Gastroesophageal sphincter (tissue), 4 donors: ENCODE measurements at regions not wholly inside any gene's neighbourhood (a gene's known extent, or its start where the extent isn't known, plus 50 kb on each side); places are given as distances from the start of the nearest gene placed in this dataset.

Experiments used
- ATAC-seq: fragments of 150-250 bp; one replicate; pipeline ENCODE4 v1.9.1; 2016; ENCODE audit warnings: mild to moderate bottlenecking, moderate library complexity
- H3K27ac ChIP-seq, 4 donors: fragments of 200-600 bp; sonication (generic) in 3 of 4; 1 replicate in 3 of 4; 2 replicates in 1 of 4; pipeline ENCODE4 v1.5.1; 2016 to 2019
- H3K27me3 ChIP-seq: fragments of 200-600 bp; sonication (generic); one replicate; pipeline ENCODE4 v1.5.1; 2019
- H3K36me3 ChIP-seq, 2 donors: fragments of 200-600 bp; sonication (generic); one replicate each; pipeline ENCODE4 v1.5.1; 2019; ENCODE audit warnings: control low read depth in 1 of 2
- H3K4me1 ChIP-seq, 3 donors: fragments of 200-600 bp; sonication (generic); 1 replicate in 2 of 3; 2 replicates in 1 of 3; pipeline ENCODE4 v1.5.1; 2016 to 2019; ENCODE audit warnings: control low read depth in 2 of 3
- H3K4me3 ChIP-seq, 2 donors: fragments of 200-600 bp; sonication (generic); one replicate each; pipeline ENCODE4 v1.5.1; 2019; ENCODE audit warnings: mild to moderate bottlenecking in 1 of 2, moderate library complexity in 1 of 2
- H3K9me3 ChIP-seq, 3 donors: fragments of 200-600 bp; sonication (generic); one replicate each; pipeline ENCODE4 v1.5.1; 2017 to 2019; ENCODE audit warnings: control low read depth in 2 of 3
- CTCF ChIP-seq, 4 experiments: fragments of 200-600 bp in 2 of 4; fragments of 450-650 bp in 2 of 4; sonication (generic) in 1 of 4; IDR thresholded peaks; one replicate each; pipeline ENCODE4 v1.5.1; 2017 to 2019; ENCODE audit warnings: antibody characterized with exemption in 4 of 4, mild to moderate bottlenecking in 2 of 4, moderate library complexity in 2 of 4
- EP300 ChIP-seq: sonication (generic); formaldehyde crosslinking; IDR thresholded peaks from one replicate; pipeline ENCODE4 v1.6.1; 2017; ENCODE audit warnings: antibody characterized with exemption, mild to moderate bottlenecking
- POLR2A ChIP-seq, 2 donors: fragments of 450-650 bp; IDR thresholded peaks; one replicate each; pipeline ENCODE4 v1.6.1; 2017; ENCODE audit warnings: antibody characterized with exemption in 2 of 2, mild to moderate bottlenecking in 2 of 2, moderate library complexity in 1 of 2
- POLR2AphosphoS5 ChIP-seq: sonication (generic); formaldehyde crosslinking; IDR thresholded peaks from one replicate; pipeline ENCODE4 v1.6.1; 2017; ENCODE audit warnings: antibody characterized with exemption
- WGBS, 2 donors: methylation state at CpG; one replicate each; pipeline ENCODE4 v1.1.5; 2018; ENCODE audit warnings: low coverage in 1 of 2; 5-methylcytosine and 5-hydroxymethylcytosine counted together

DNA sequence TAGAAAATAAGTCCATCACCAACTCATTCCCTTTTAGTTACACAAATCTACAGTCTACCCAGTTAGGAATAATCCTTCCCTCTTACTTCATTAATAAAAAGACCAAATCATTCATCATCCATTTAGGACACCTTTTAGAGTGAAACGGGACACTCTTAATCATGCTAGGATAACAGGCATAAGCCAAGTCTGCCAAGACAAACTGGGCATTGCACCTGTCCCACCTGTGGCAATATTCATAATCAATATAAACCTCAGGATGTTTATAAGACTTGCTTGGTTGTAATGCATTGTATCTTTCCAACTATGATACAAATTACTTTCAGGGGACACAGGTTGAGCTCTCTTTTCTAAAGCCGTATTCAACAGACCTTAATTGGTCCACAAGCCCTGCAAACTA, 82.7 kb upstream of the SH3BP4 start:
- Histone ChIP-seq H3K36me3 (no peaks in the 10 kb centered on the region), H3K27me3 (no peaks in the 10 kb centered on the region), H3K4me3 (no peak overlapping the region), H3K4me1 (peaks cover 0 to 7% (median 0%) of the 10 kb centered on the region in 3 donors), H3K9me3 (peaks cover 0 to 5% (median 0%) of the 10 kb centered on the region in 3 donors), H3K27ac (no peak overlapping the region)
- ATAC-seq, result no peak
- 39 to 62% methylated on average over 2 of the region's 2 CpGs for WGBS, 2 donors
- TF ChIP-seq POLR2AphosphoS5 (no peak), CTCF (IDR thresholded peaks at IDR 0.05) (no peak), POLR2A (IDR thresholded peaks at IDR 0.05) (no peak), EP300 (no peak)

DNA sequence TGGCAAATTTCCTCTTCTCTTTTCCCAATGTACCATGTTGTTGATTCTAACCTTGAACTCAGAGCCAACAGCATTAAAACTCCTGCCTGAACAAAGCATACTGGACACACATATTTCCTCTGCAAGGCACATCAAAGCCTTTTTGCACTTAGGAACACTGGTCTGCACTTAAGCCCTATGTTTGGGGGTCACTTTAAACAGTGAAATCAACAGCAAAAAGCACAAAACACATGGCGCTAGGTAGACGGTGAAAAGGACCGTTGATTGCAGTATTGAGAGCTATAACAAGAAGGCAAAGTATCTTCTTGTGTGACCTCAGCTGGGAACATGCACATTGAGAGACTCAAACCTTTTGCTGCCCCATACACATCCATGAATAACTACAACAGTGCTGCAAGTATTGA, 83.9 kb upstream of the SH3BP4 start:
- Histone ChIP-seq H3K9me3 (peaks cover 0 to 5% (median 0%) of the 10 kb centered on the region in 3 donors), H3K4me1 (peaks cover 0 to 8% (median 0%) of the 10 kb centered on the region in 3 donors), H3K4me3 (no peak overlapping the region), H3K36me3 (no peaks in the 10 kb centered on the region), H3K27me3 (no peaks in the 10 kb centered on the region), H3K27ac (no peak overlapping the region)
- no peak for ATAC-seq
- TF ChIP-seq EP300 (no peak), POLR2A (IDR thresholded peaks at IDR 0.05) (no peak), CTCF (IDR thresholded peaks at IDR 0.05) (no peak), POLR2AphosphoS5 (no peak)
- 90 to 93% methylated on average over 2 to 3 of the region's 3 CpGs for WGBS, 2 donors

DNA sequence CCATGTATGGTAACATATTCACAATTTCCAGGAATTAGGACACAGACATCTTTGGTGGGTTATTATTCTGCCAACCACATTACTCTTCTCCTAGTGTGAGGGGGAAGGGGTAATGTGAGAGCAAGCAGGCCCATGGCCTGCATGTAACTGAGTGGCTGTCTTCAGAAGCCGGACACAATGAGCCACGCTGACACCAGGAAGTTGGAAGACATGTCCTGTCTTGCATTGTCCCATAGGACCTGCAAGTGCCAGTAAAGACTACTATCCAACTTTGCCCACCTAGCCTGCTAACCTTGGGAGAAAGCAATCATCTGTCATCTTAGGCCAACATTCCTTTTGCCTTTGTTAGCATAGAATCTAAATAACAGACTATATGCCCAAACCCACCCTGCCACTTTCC, 86.2 kb upstream of the SH3BP4 start:
- Histone ChIP-seq H3K4me1 (peaks cover 0 to 11% (median 0%) of the 10 kb centered on the region in 3 donors), H3K36me3 (no peaks in the 10 kb centered on the region), H3K4me3 (no peak overlapping the region), H3K9me3 (peaks cover 0 to 5% (median 0%) of the 10 kb centered on the region in 3 donors), H3K27me3 (no peaks in the 10 kb centered on the region), H3K27ac (no peak overlapping the region)
- ATAC-seq, result no peak
- WGBS, 2 donors, result 60 to 100% methylated on average over 1 of the region's 2 CpGs
- TF ChIP-seq EP300 (no peak), POLR2A (IDR thresholded peaks at IDR 0.05) (no peak), CTCF (IDR thresholded peaks at IDR 0.05) (no peak), POLR2AphosphoS5 (no peak)

- WGBS, 2 donors, result 80 to 85% methylated on average over 2 to 5 of the region's 5 CpGs
- ATAC-seq, result no peak
- Histone ChIP-seq H3K9me3 (peaks cover 0 to 5% (median 0%) of the 10 kb centered on the region in 3 donors), H3K36me3 (no peaks in the 10 kb centered on the region), H3K4me1 (peaks cover 0 to 11% (median 0%) of the 10 kb centered on the region in 3 donors), H3K27ac (no peak overlapping the region), H3K27me3 (no peaks in the 10 kb centered on the region), H3K4me3 (no peak overlapping the region)
- TF ChIP-seq CTCF (IDR thresholded peaks at IDR 0.05) (no peak), POLR2AphosphoS5 (no peak), POLR2A (IDR thresholded peaks at IDR 0.05) (no peak), EP300 (no peak)
Measured at GRCh38 chr2:234865040-234865439, 86.8 kb upstream of the SH3BP4 start.

GRCh38 chr2:234864506-234864905, 87.3 kb upstream of the SH3BP4 start:
- ATAC-seq, result no peak
- no peaks in the 10 kb centered on the region for H3K36me3 ChIP-seq
- 78 to 84% methylated on average over 3 to 5 of the region's 5 CpGs for WGBS, 2 donors
- H3K4me3 ChIP-seq, result no peak overlapping the region
- H3K27me3 ChIP-seq, result no peaks in the 10 kb centered on the region
- no peak overlapping the region for H3K27ac ChIP-seq
- TF ChIP-seq POLR2A (IDR thresholded peaks at IDR 0.05) (no peak), POLR2AphosphoS5 (no peak), EP300 (no peak), CTCF (IDR thresholded peaks at IDR 0.05) (no peak)
- peaks cover 0 to 11% (median 0%) of the 10 kb centered on the region in 3 donors for H3K4me1 ChIP-seq
- H3K9me3 ChIP-seq, result peaks cover 0 to 5% (median 0%) of the 10 kb centered on the region in 3 donors
